Fibroblast of lung (primary cell): ENCODE measurements at regions not wholly inside any gene's neighbourhood (a gene's known extent, or its start where the extent isn't known, plus 50 kb on each side); places are given as distances from the start of the nearest gene placed in this dataset.

Experiments used
- DNase-seq, 2 donors: peaks; one replicate each; pipeline versions ENCODE4 v3.0.0 to v3.0.0-alpha.2; 2010; ENCODE audit warnings: low read depth in 2 of 2
- H2AFZ ChIP-seq: 2 replicates; pipeline ENCODE4 v1.5.1; 2012; ENCODE audit warnings: low read length, control low read depth, inconsistent platforms
- H3K27ac ChIP-seq: 2 replicates; pipeline ENCODE4 v1.5.1; 2011; ENCODE audit warnings: low read length, control low read depth; ENCODE audit not compliant: insufficient read depth
- H3K27me3 ChIP-seq: 2 replicates; pipeline ENCODE4 v1.5.1; 2011; ENCODE audit warnings: mild to moderate bottlenecking, low read length; ENCODE audit not compliant: control insufficient read depth, insufficient read depth
- H3K36me3 ChIP-seq: 2 replicates; pipeline ENCODE4 v1.5.1; 2011; ENCODE audit warnings: low read length; ENCODE audit not compliant: control insufficient read depth, insufficient read depth
- H3K4me1 ChIP-seq: 2 replicates; pipeline ENCODE4 v1.5.1; 2011; ENCODE audit warnings: low read length; ENCODE audit not compliant: control insufficient read depth, insufficient read depth; ENCODE audit errors: extremely low read depth
- H3K4me2 ChIP-seq: 2 replicates; pipeline ENCODE4 v1.5.1; 2011; ENCODE audit warnings: low read length, control low read depth; ENCODE audit not compliant: insufficient read depth; ENCODE audit errors: extremely low read depth
- H3K4me3 ChIP-seq, 4 experiments: fragments of 200-600 bp in 1 of 4; sonication (generic) in 1 of 4; replicated peaks in 1 of 4; 2 replicates each; pipeline ENCODE4 v1.5.1; 2011 to 2016; ENCODE audit warnings: low read length in 4 of 4, low read depth in 3 of 4, mild to moderate bottlenecking in 3 of 4, control low read depth in 2 of 4, inconsistent platforms in 1 of 4, mixed read lengths in 1 of 4; ENCODE audit not compliant: insufficient read depth in 1 of 4; ENCODE audit errors: control extremely low read depth in 1 of 4
- H3K79me2 ChIP-seq: 2 replicates; pipeline ENCODE4 v1.5.1; 2012; ENCODE audit warnings: mild to moderate bottlenecking, low read length, inconsistent platforms; ENCODE audit not compliant: control insufficient read depth, insufficient read depth
- H3K9ac ChIP-seq: 2 replicates; pipeline ENCODE4 v1.5.1; 2011; ENCODE audit warnings: mild to moderate bottlenecking, low read length, control low read depth; ENCODE audit not compliant: insufficient read depth
- H3K9me3 ChIP-seq: 2 replicates; pipeline ENCODE4 v1.5.1; 2012; ENCODE audit warnings: low read depth, low read length; ENCODE audit not compliant: control insufficient read depth, insufficient read depth
- H4K20me1 ChIP-seq: 2 replicates; pipeline ENCODE4 v1.5.1; 2011; ENCODE audit warnings: low read length; ENCODE audit not compliant: control insufficient read depth, insufficient read depth; ENCODE audit errors: extremely low read depth
- EZH2 ChIP-seq: IDR thresholded peaks from 2 replicates; pipeline ENCODE4 v1.5.1; 2012; ENCODE audit warnings: low read length, control low read depth, mild to moderate bottlenecking; ENCODE audit errors: missing control alignments
- TF ChIP-seq, protein P1 (sequence below), 2 donors: IDR thresholded peaks in 1 of 2; conservative IDR thresholded peaks in 1 of 2; 1 replicate in 1 of 2; 2 replicates in 1 of 2; pipeline ENCODE4 v1.5.1; 2011 to 2012; ENCODE audit warnings: low read length in 2 of 2, control low read depth in 1 of 2, inconsistent platforms in 1 of 2, low read depth in 1 of 2, mild to moderate bottlenecking in 1 of 2

DNA sequence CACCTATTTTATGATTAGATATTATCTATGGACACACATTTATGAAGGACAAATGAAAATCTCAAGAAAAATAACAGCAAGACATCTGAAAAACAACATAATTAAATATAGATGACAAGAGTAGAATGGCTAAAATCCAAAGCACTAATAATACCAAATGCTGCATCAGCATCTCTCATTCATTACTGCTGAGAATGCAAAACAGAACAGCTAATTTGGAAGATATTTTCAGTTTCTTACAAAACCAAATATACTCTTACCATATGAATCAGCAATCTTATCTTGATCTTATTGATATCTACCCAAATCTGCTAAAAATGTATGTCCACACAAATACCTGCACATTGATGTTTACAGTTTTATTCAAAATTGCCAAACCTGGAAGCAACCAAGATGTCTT, 829.1 kb upstream of the MIR17HG start:
- Histone ChIP-seq H3K9me3 (no peaks in the 10 kb centered on the region), H2AFZ (no peak overlapping the region), H3K9ac (no peak overlapping the region), H3K27ac (no peak overlapping the region), H3K36me3 (no peaks in the 10 kb centered on the region), H4K20me1 (no peaks in the 10 kb centered on the region), H3K4me2 (no peak overlapping the region), H3K79me2 (no peaks in the 10 kb centered on the region), H3K4me1 (no peaks in the 10 kb centered on the region), H3K4me3 (no peak overlapping the region), H3K27me3 (no peaks in the 10 kb centered on the region)
- DNase-seq, result no peak
- TF ChIP-seq, protein P1, sequence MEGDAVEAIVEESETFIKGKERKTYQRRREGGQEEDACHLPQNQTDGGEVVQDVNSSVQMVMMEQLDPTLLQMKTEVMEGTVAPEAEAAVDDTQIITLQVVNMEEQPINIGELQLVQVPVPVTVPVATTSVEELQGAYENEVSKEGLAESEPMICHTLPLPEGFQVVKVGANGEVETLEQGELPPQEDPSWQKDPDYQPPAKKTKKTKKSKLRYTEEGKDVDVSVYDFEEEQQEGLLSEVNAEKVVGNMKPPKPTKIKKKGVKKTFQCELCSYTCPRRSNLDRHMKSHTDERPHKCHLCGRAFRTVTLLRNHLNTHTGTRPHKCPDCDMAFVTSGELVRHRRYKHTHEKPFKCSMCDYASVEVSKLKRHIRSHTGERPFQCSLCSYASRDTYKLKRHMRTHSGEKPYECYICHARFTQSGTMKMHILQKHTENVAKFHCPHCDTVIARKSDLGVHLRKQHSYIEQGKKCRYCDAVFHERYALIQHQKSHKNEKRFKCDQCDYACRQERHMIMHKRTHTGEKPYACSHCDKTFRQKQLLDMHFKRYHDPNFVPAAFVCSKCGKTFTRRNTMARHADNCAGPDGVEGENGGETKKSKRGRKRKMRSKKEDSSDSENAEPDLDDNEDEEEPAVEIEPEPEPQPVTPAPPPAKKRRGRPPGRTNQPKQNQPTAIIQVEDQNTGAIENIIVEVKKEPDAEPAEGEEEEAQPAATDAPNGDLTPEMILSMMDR (conservative IDR thresholded peaks at IDR 0.05 in 1 of 2, IDR thresholded peaks at IDR 0.05 in 1 of 2; ENCODE audit: low read depth in 1 of 2, low read length in 2 of 2), result no peak
- TF ChIP-seq EZH2, result no peak

DNA sequence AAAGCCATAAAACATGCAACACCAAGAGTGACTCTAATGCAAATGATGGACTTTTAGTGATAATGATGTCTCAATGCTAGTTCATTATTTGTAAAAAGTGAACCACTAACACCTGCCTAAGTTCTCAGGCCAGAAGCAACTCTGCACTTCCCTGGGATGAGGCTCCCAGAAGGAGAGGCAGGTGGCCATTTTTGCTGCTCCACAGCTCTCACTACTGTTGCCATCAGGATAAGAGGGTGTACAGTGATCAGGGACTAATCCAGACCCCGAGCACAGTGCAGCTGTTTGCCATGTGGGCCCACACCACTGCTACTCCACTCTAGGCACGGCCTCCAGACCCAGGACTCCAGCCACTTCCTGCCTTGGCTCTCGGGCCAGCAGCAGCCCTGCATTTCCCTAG, 828.3 kb upstream of the MIR17HG start:
- Histone ChIP-seq H3K4me1 (no peaks in the 10 kb centered on the region), H3K27ac (no peak overlapping the region), H3K36me3 (no peaks in the 10 kb centered on the region), H3K9ac (no peak overlapping the region), H3K4me3 (no peak overlapping the region), H3K79me2 (no peaks in the 10 kb centered on the region), H4K20me1 (no peaks in the 10 kb centered on the region), H3K4me2 (no peak overlapping the region), H3K27me3 (no peaks in the 10 kb centered on the region), H2AFZ (no peak overlapping the region), H3K9me3 (no peaks in the 10 kb centered on the region)
- TF ChIP-seq, protein P1 (conservative IDR thresholded peaks at IDR 0.05 in 1 of 2, IDR thresholded peaks at IDR 0.05 in 1 of 2; ENCODE audit: low read depth in 1 of 2, low read length in 2 of 2), result no peak
- TF ChIP-seq EZH2, result no peak
- no peak for DNase-seq

DNA sequence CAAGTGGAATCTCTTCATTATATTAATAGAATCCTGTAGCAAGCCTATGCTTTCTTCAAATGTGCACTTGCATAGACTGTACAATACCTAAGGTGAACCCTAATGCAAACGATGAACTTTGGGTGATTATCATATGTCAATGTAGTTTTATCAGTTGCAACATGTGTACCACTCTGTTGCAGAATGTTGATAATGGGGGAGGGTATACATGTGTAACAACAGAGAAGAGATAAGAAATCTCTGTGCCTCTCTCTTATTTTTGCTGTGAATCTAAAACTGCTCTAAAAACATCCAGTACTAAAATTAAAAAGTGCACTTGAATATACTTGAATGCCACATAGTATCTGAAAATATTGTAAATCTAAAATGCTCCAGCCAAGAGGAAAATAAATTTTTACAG, 820.8 kb upstream of the MIR17HG start:
- DNase-seq, result no peak
- no peaks in the 10 kb centered on the region for H3K27me3 ChIP-seq
- H3K4me2 ChIP-seq, result no peak overlapping the region
- no peaks in the 10 kb centered on the region for H3K36me3 ChIP-seq
- H2AFZ ChIP-seq, result no peak overlapping the region
- TF ChIP-seq, protein P1 (conservative IDR thresholded peaks at IDR 0.05 in 1 of 2, IDR thresholded peaks at IDR 0.05 in 1 of 2; ENCODE audit: low read depth in 1 of 2, low read length in 2 of 2), result no peak
- no peak overlapping the region for H3K4me3 ChIP-seq
- H3K9me3 ChIP-seq, result no peaks in the 10 kb centered on the region
- H3K4me1 ChIP-seq, result no peaks in the 10 kb centered on the region
- no peak overlapping the region for H3K9ac ChIP-seq
- H4K20me1 ChIP-seq, result no peaks in the 10 kb centered on the region
- H3K79me2 ChIP-seq, result no peaks in the 10 kb centered on the region
- no peak overlapping the region for H3K27ac ChIP-seq
